ENCODE measurements at regions not wholly inside any gene's neighbourhood (a gene's known extent, or its start where the extent isn't known, plus 50 kb on each side); places are given as distances from the start of the nearest gene placed in this dataset.

GRCh38 chr12:46918631-46919030 lies 92.8 kb upstream of the SLC38A4 start:
- DNase-seq (ENCODE audit: low read depth) = no peak
- TF ChIP-seq MAX (IDR thresholded peaks at IDR 0.05; ENCODE audit: low read depth, low read length) (no peak), CTCF (IDR thresholded peaks at IDR 0.05; ENCODE audit: low read depth, low read length) (no peak), MYC (IDR thresholded peaks at IDR 0.05; ENCODE audit: low read depth, low read length) (no peak), POLR2A (IDR thresholded peaks at IDR 0.05; ENCODE audit: extremely low read depth, insufficient read length) (no peak)
- no peak overlapping the region for H3K4me3 ChIP-seq (ENCODE audit: low read depth, low read length)

- DNase-seq (ENCODE audit: low read depth) = no peak
Measured at GRCh38 chr12:46919666-46920400, 94.0 kb upstream of the SLC38A4 start.

GRCh38 chr12:46920499-46920898 lies 94.7 kb upstream of the SLC38A4 start:
- peak; percentile 3 for DNase-seq (ENCODE audit: low read depth)
- TF ChIP-seq POLR2A (IDR thresholded peaks at IDR 0.05; ENCODE audit: extremely low read depth, insufficient read length) (no peak), MYC (IDR thresholded peaks at IDR 0.05; ENCODE audit: low read depth, low read length) (no peak), CTCF (IDR thresholded peaks at IDR 0.05; ENCODE audit: low read depth, low read length) (no peak), MAX (IDR thresholded peaks at IDR 0.05; ENCODE audit: low read depth, low read length) (no peak)
- no peak overlapping the region for H3K4me3 ChIP-seq (ENCODE audit: low read depth, low read length)

More at GRCh38 chr12:46919666-46920400, 94.0 kb upstream of the SLC38A4 start:
- H3K4me3 ChIP-seq (ENCODE audit: low read depth, low read length) = no peak overlapping the region
- TF ChIP-seq POLR2A (IDR thresholded peaks at IDR 0.05; ENCODE audit: extremely low read depth, insufficient read length) (no peak), MYC (IDR thresholded peaks at IDR 0.05; ENCODE audit: low read depth, low read length) (no peak), MAX (IDR thresholded peaks at IDR 0.05; ENCODE audit: low read depth, low read length) (no peak), CTCF (IDR thresholded peaks at IDR 0.05; ENCODE audit: low read depth, low read length) (no peak)

- TF ChIP-seq MAX (IDR thresholded peaks at IDR 0.05; ENCODE audit: low read depth, low read length) (no peak), POLR2A (IDR thresholded peaks at IDR 0.05; ENCODE audit: extremely low read depth, insufficient read length) (no peak), MYC (IDR thresholded peaks at IDR 0.05; ENCODE audit: low read depth, low read length) (no peak), CTCF (IDR thresholded peaks at IDR 0.05; ENCODE audit: low read depth, low read length) (no peak)
- no peak for DNase-seq (ENCODE audit: low read depth)
- no peak overlapping the region for H3K4me3 ChIP-seq (ENCODE audit: low read depth, low read length)
Measured at GRCh38 chr12:46921048-46921763, 95.4 kb upstream of the SLC38A4 start.

- DNase-seq (ENCODE audit: low read depth) = no peak
- TF ChIP-seq MYC (IDR thresholded peaks at IDR 0.05; ENCODE audit: low read depth, low read length) = no peak
- no peak for TF ChIP-seq MAX (IDR thresholded peaks at IDR 0.05; ENCODE audit: low read depth, low read length)
- TF ChIP-seq POLR2A (IDR thresholded peaks at IDR 0.05; ENCODE audit: extremely low read depth, insufficient read length) = no peak
- TF ChIP-seq CTCF (IDR thresholded peaks at IDR 0.05; ENCODE audit: low read depth, low read length) = no peak
- no peak overlapping the region for H3K4me3 ChIP-seq (ENCODE audit: low read depth, low read length)
Measured at GRCh38 chr12:46921764-46922133, 96.0 kb upstream of the SLC38A4 start.

Measured in NB4 (cell line).